Lung microvascular endothelial cell (primary cell): ENCODE measurements at regions not wholly inside any gene's neighbourhood (a gene's known extent, or its start where the extent isn't known, plus 50 kb on each side); places are given as distances from the start of the nearest gene placed in this dataset.
A peak's percentile ranks its signal among the peaks of the same experiment; 100 is the strongest.

Source experiments
- DNase-seq, 2 donors: peaks; one replicate each; pipeline versions ENCODE4 v3.0.0 to v3.0.0-alpha.2; 2010; ENCODE audit warnings: low read depth in 2 of 2

GRCh38 chr5:68562308-68562707, 346.8 kb downstream of the PIK3R1 start:
- peak in 1 of 2 donors; percentile 51 for DNase-seq

GRCh38 chr5:68565427-68565826, 349.9 kb downstream of the PIK3R1 start:
- DNase-seq: no peak

- DNase-seq: no peak
These were observed 361.2 kb downstream of the PIK3R1 start for GRCh38 chr5:68576805-68577204.

- DNase-seq: no peak
These were observed 366.7 kb downstream of the PIK3R1 start for GRCh38 chr5:68582284-68582683.

GRCh38 chr5:68587171-68587570, 371.6 kb downstream of the PIK3R1 start:
- DNase-seq: no peak

- DNase-seq: no peak
These were observed 376.3 kb downstream of the PIK3R1 start for GRCh38 chr5:68591850-68592249.

GRCh38 chr5:68592351-68592750, 376.8 kb downstream of the PIK3R1 start:
- no peak for DNase-seq

- DNase-seq: no peak
These were observed 377.7 kb downstream of the PIK3R1 start for GRCh38 chr5:68593211-68593671.

GRCh38 chr5:68612972-68613371, 397.4 kb downstream of the PIK3R1 start:
- no peak for DNase-seq

- no peak for DNase-seq
These were observed 402.9 kb downstream of the PIK3R1 start for GRCh38 chr5:68618501-68618900.

- no peak for DNase-seq
These were observed 411.4 kb downstream of the PIK3R1 start for GRCh38 chr5:68627001-68627400.

- DNase-seq: no peak
These were observed 412.7 kb downstream of the PIK3R1 start for GRCh38 chr5:68628082-68628814.

- DNase-seq: no peak
These were observed 414.8 kb downstream of the PIK3R1 start for GRCh38 chr5:68630354-68630753.

- DNase-seq: no peak
These were observed 416.3 kb downstream of the PIK3R1 start for GRCh38 chr5:68631884-68632283.

GRCh38 chr5:68641211-68641610, 425.7 kb downstream of the PIK3R1 start:
- DNase-seq: no peak

- no peak for DNase-seq
These were observed 427.5 kb downstream of the PIK3R1 start for GRCh38 chr5:68643064-68643463.

- DNase-seq: no peak
These were observed 429.4 kb downstream of the PIK3R1 start for GRCh38 chr5:68644971-68645370.

GRCh38 chr5:68646144-68646543, 430.6 kb downstream of the PIK3R1 start:
- no peak for DNase-seq

GRCh38 chr5:68647743-68648142, 432.2 kb downstream of the PIK3R1 start:
- DNase-seq: no peak

- DNase-seq: no peak
These were observed 433.6 kb downstream of the PIK3R1 start for GRCh38 chr5:68648944-68649857.

- DNase-seq: no peak
These were observed 437.0 kb downstream of the PIK3R1 start for GRCh38 chr5:68652534-68652965.

- DNase-seq: no peak
These were observed 437.9 kb downstream of the PIK3R1 start for GRCh38 chr5:68653471-68653870.
